ENCODE measurements at regions not wholly inside any gene's neighbourhood (a gene's known extent, or its start where the extent isn't known, plus 50 kb on each side); places are given as distances from the start of the nearest gene placed in this dataset.

DNA sequence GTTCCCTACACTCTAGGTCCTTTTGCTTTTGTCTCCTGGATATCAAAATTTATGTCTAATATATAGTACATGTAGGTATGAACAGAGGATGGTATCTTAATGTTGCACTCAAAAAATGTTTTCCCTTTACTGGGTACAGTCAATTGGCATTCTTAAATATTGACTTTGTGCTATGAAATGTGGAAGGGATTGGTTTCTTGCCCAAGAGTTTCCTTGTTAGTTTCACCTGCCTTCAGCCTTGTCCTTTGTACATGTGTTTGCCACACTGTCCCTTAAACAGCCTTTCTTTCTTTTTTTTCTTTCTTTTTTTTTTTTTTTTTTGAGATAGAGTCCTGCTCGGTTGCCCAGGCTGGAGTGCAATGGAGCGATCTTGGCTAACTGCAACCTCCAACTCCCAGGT lies 287.1 kb downstream of the SQOR start:
- TF ChIP-seq CTCF (conservative IDR thresholded peaks at IDR 0.05; ENCODE audit: low read depth, low read length) (no peak), EZH2 (IDR thresholded peaks at IDR 0.05; ENCODE audit: borderline replicate concordance, low read depth, low read length, poor library complexity, severe bottlenecking) (no peak)
